ENCODE measurements at regions not wholly inside any gene's neighbourhood (a gene's known extent, or its start where the extent isn't known, plus 50 kb on each side); places are given as distances from the start of the nearest gene placed in this dataset.
A peak's percentile ranks its signal among the peaks of the same experiment; 100 is the strongest.

- Histone ChIP-seq H3K4me1 (no peaks in the 10 kb centered on the region), H3K36me3 (no peaks in the 10 kb centered on the region), H3K27ac (peak overlapping the region; percentile 48 to 68), H3K4me3 (no peak overlapping the region), H3K27me3 (no peaks in the 10 kb centered on the region), H3K9me3 (peaks cover 6 to 10% of the 10 kb centered on the region in 2 donors)
- intact Hi-C loops (cut with DNase I; ENCODE audit: low total_unique reads) = no loop called here
- no peak for DNase-seq (ENCODE audit: low spot score in 2 of 2)
- TF ChIP-seq POLR2AphosphoS5 (IDR thresholded peaks at IDR 0.05) (no peak), POLR2A (IDR thresholded peaks at IDR 0.05) (no peak), CTCF (IDR thresholded peaks at IDR 0.05) (no peak)
These were observed 207.4 kb upstream of the HES1 start for GRCh38 chr3:193928354-193929209.

GRCh38 chr3:193929373-193929772 is 206.6 kb upstream of the HES1 start:
- Histone ChIP-seq H3K4me3 (no peak overlapping the region), H3K27ac (peak overlapping the region; percentile 16 to 68), H3K36me3 (no peaks in the 10 kb centered on the region), H3K27me3 (no peaks in the 10 kb centered on the region), H3K4me1 (no peaks in the 10 kb centered on the region), H3K9me3 (peaks cover 2 to 4% of the 10 kb centered on the region in 2 donors)
- intact Hi-C loops (cut with DNase I; ENCODE audit: low total_unique reads) = no loop called here
- TF ChIP-seq POLR2A (IDR thresholded peaks at IDR 0.05) (no peak), POLR2AphosphoS5 (IDR thresholded peaks at IDR 0.05) (no peak), CTCF (IDR thresholded peaks at IDR 0.05) (no peak)
- DNase-seq (ENCODE audit: low spot score in 2 of 2) = no peak

GRCh38 chr3:193929921-193930646 is 205.9 kb upstream of the HES1 start:
- no peak for DNase-seq (ENCODE audit: low spot score in 2 of 2)
- no peak for TF ChIP-seq CTCF (IDR thresholded peaks at IDR 0.05)
- no peak for TF ChIP-seq POLR2AphosphoS5 (IDR thresholded peaks at IDR 0.05)
- TF ChIP-seq POLR2A (IDR thresholded peaks at IDR 0.05) = no peak
- Histone ChIP-seq H3K9me3 (no peaks in the 10 kb centered on the region), H3K36me3 (no peaks in the 10 kb centered on the region), H3K4me1 (no peaks in the 10 kb centered on the region), H3K27me3 (no peaks in the 10 kb centered on the region), H3K27ac (no peak overlapping the region), H3K4me3 (no peak overlapping the region)
- intact Hi-C loops (cut with DNase I; ENCODE audit: low total_unique reads) = no loop called here

- intact Hi-C loops (cut with DNase I; ENCODE audit: low total_unique reads) = no loop called here
These were observed 203.8 kb upstream of the HES1 start for GRCh38 chr3:193932136-193932535.

More at GRCh38 chr3:193932136-193932535, 203.8 kb upstream of the HES1 start:
- Histone ChIP-seq H3K27me3 (no peaks in the 10 kb centered on the region), H3K36me3 (no peaks in the 10 kb centered on the region), H3K27ac (no peak overlapping the region), H3K4me3 (no peak overlapping the region), H3K9me3 (no peaks in the 10 kb centered on the region), H3K4me1 (no peaks in the 10 kb centered on the region)
- TF ChIP-seq POLR2AphosphoS5 (IDR thresholded peaks at IDR 0.05) = no peak
- TF ChIP-seq POLR2A (IDR thresholded peaks at IDR 0.05) = no peak
- no peak for TF ChIP-seq CTCF (IDR thresholded peaks at IDR 0.05)
- DNase-seq (ENCODE audit: low spot score in 2 of 2) = no peak
